Activated naive CD8-positive, alpha-beta T cell treated with anti-CD3 and anti-CD28 coated beads, Interleukin-2, amount 10 ng/mL, durations not matched to agents 7 days and 5 days (primary cell): ENCODE measurements at regions not wholly inside any gene's neighbourhood (a gene's known extent, or its start where the extent isn't known, plus 50 kb on each side); places are given as distances from the start of the nearest gene placed in this dataset.
"Not testable (repeated sequence)": the region's sequence is repeated elsewhere in the genome, so short reads cannot be mapped to it uniquely, and the experiment has no call there.

ENCODE experiments used
- ATAC-seq: fragments of 150-1000 bp; cut with Tn5 transposase; one replicate; pipeline ENCODE4 v1.10.0; 2021; ENCODE audit warnings: low read depth, moderate library complexity
- POLR2A ChIA-PET: fragments of 350-600 bp; sonication (Branson Sonifier 250); formaldehyde crosslinking; loops from one replicate; lab custom pipeline; 2021; ENCODE audit warnings: antibody characterized with exemption; lab: Charles Lee
- DNase-seq: peaks from one replicate; pipeline ENCODE4 v3.0.0; 2021
- H3K27ac Mint-ChIP-seq: one replicate; pipeline ENCODE4 v1.8.0; 2022; ENCODE audit warnings: mild to moderate bottlenecking, mixed read lengths
- H3K27me3 Mint-ChIP-seq: one replicate; pipeline ENCODE4 v1.8.0; 2022; ENCODE audit warnings: mild to moderate bottlenecking, moderate library complexity, mixed read lengths
- H3K36me3 Mint-ChIP-seq: one replicate; pipeline ENCODE4 v1.8.0; 2021; ENCODE audit warnings: mild to moderate bottlenecking, mixed read lengths
- H3K4me1 Mint-ChIP-seq: one replicate; pipeline ENCODE4 v1.8.0; 2021; ENCODE audit warnings: mixed read lengths
- H3K4me3 Mint-ChIP-seq: one replicate; pipeline ENCODE4 v1.8.0; 2022; ENCODE audit warnings: mild to moderate bottlenecking, moderate library complexity, mixed read lengths
- H3K9me3 Mint-ChIP-seq: one replicate; pipeline ENCODE4 v1.8.0; 2021; ENCODE audit warnings: mixed read lengths

GRCh38 chr9:30484690-30485089 lies 1899.8 kb upstream of the ACO1 start:
- H3K36me3 Mint-ChIP-seq: no peaks in the 10 kb centered on the region
- ATAC-seq (no peak), DNase-seq (no peak)
- H3K27ac Mint-ChIP-seq: no peak overlapping the region
- H3K4me3 Mint-ChIP-seq: no peak overlapping the region
- H3K4me1 Mint-ChIP-seq: no peaks in the 10 kb centered on the region
- no peaks in the 10 kb centered on the region for H3K9me3 Mint-ChIP-seq
- POLR2A ChIA-PET: no interaction called here
- no peaks in the 10 kb centered on the region for H3K27me3 Mint-ChIP-seq

- Mint-ChIP-seq H3K27ac (no peak overlapping the region), H3K4me1 (no peaks in the 10 kb centered on the region), H3K4me3 (no peak overlapping the region), H3K27me3 (no peaks in the 10 kb centered on the region), H3K9me3 (no peaks in the 10 kb centered on the region), H3K36me3 (no peaks in the 10 kb centered on the region)
- POLR2A ChIA-PET: no interaction called here
- DNase-seq (no peak), ATAC-seq (no peak)
These were observed 1879.9 kb upstream of the ACO1 start for GRCh38 chr9:30504502-30504905.

- Mint-ChIP-seq H3K27ac (no peak overlapping the region), H3K9me3 (no peaks in the 10 kb centered on the region), H3K4me1 (no peaks in the 10 kb centered on the region), H3K27me3 (no peaks in the 10 kb centered on the region), H3K36me3 (no peaks in the 10 kb centered on the region), H3K4me3 (no peak overlapping the region)
- no peak for ATAC-seq
- POLR2A ChIA-PET: no interaction called here
- DNase-seq: no peak
These were observed 1879.1 kb upstream of the ACO1 start for GRCh38 chr9:30505311-30505710.

GRCh38 chr9:30506749-30507148 lies 1877.7 kb upstream of the ACO1 start:
- H3K4me1 Mint-ChIP-seq: no peaks in the 10 kb centered on the region
- DNase-seq: no peak
- H3K9me3 Mint-ChIP-seq: no peaks in the 10 kb centered on the region
- no peaks in the 10 kb centered on the region for H3K36me3 Mint-ChIP-seq
- no peak overlapping the region for H3K27ac Mint-ChIP-seq
- H3K4me3 Mint-ChIP-seq: no peak overlapping the region
- ATAC-seq: no peak
- H3K27me3 Mint-ChIP-seq: no peaks in the 10 kb centered on the region
- POLR2A ChIA-PET: no interaction called here

- Mint-ChIP-seq H3K27me3 (no peaks in the 10 kb centered on the region), H3K4me3 (no peak overlapping the region), H3K9me3 (no peaks in the 10 kb centered on the region), H3K4me1 (no peaks in the 10 kb centered on the region), H3K36me3 (no peaks in the 10 kb centered on the region), H3K27ac (no peak overlapping the region)
- POLR2A ChIA-PET: no interaction called here
- no peak for ATAC-seq
- DNase-seq: no peak
These were observed 1877.3 kb upstream of the ACO1 start for GRCh38 chr9:30507166-30507565.

GRCh38 chr9:30511666-30512065 lies 1872.8 kb upstream of the ACO1 start:
- Mint-ChIP-seq H3K9me3 (no peaks in the 10 kb centered on the region), H3K27me3 (no peaks in the 10 kb centered on the region), H3K27ac (no peak overlapping the region), H3K4me3 (no peak overlapping the region), H3K36me3 (no peaks in the 10 kb centered on the region), H3K4me1 (no peaks in the 10 kb centered on the region)
- no peak for ATAC-seq
- POLR2A ChIA-PET: no interaction called here
- DNase-seq: no peak

- no peaks in the 10 kb centered on the region for H3K4me1 Mint-ChIP-seq
- no peaks in the 10 kb centered on the region for H3K27me3 Mint-ChIP-seq
- ATAC-seq (no peak), DNase-seq (no peak)
- H3K36me3 Mint-ChIP-seq: no peaks in the 10 kb centered on the region
- H3K4me3 Mint-ChIP-seq: no peak overlapping the region
- POLR2A ChIA-PET: no interaction called here
- H3K9me3 Mint-ChIP-seq: no peaks in the 10 kb centered on the region
- H3K27ac Mint-ChIP-seq: no peak overlapping the region
These were observed 1865.3 kb upstream of the ACO1 start for GRCh38 chr9:30519166-30519565.

GRCh38 chr9:30519756-30520155 lies 1864.7 kb upstream of the ACO1 start:
- Mint-ChIP-seq H3K27me3 (no peaks in the 10 kb centered on the region), H3K4me3 (no peak overlapping the region), H3K4me1 (no peaks in the 10 kb centered on the region), H3K36me3 (no peaks in the 10 kb centered on the region), H3K9me3 (no peaks in the 10 kb centered on the region), H3K27ac (no peak overlapping the region)
- ATAC-seq: no peak
- POLR2A ChIA-PET: no interaction called here
- DNase-seq: no peak

- Mint-ChIP-seq H3K36me3 (no peaks in the 10 kb centered on the region), H3K4me1 (no peaks in the 10 kb centered on the region), H3K9me3 (no peaks in the 10 kb centered on the region), H3K27ac (no peak overlapping the region), H3K27me3 (no peaks in the 10 kb centered on the region), H3K4me3 (no peak overlapping the region)
- no peak for ATAC-seq
- POLR2A ChIA-PET: no interaction called here
- no peak for DNase-seq
These were observed 1862.4 kb upstream of the ACO1 start for GRCh38 chr9:30522061-30522460.

GRCh38 chr9:30522486-30522885 lies 1862.0 kb upstream of the ACO1 start:
- ATAC-seq: no peak
- DNase-seq: no peak
- Mint-ChIP-seq H3K4me1 (no peaks in the 10 kb centered on the region), H3K27ac (no peak overlapping the region), H3K4me3 (no peak overlapping the region), H3K9me3 (no peaks in the 10 kb centered on the region), H3K36me3 (no peaks in the 10 kb centered on the region), H3K27me3 (no peaks in the 10 kb centered on the region)
- POLR2A ChIA-PET: no interaction called here

- Mint-ChIP-seq H3K36me3 (no peaks in the 10 kb centered on the region), H3K9me3 (no peaks in the 10 kb centered on the region), H3K27me3 (no peaks in the 10 kb centered on the region), H3K4me3 (no peak overlapping the region), H3K4me1 (no peaks in the 10 kb centered on the region), H3K27ac (no peak overlapping the region)
- POLR2A ChIA-PET: no interaction called here
- DNase-seq: no peak
- ATAC-seq: no peak
These were observed 1860.1 kb upstream of the ACO1 start for GRCh38 chr9:30524311-30524710.

- Mint-ChIP-seq H3K9me3 (peaks cover 4% of the 10 kb centered on the region), H3K4me1 (no peaks in the 10 kb centered on the region), H3K27ac (no peak overlapping the region), H3K4me3 (no peak overlapping the region), H3K27me3 (no peaks in the 10 kb centered on the region), H3K36me3 (no peaks in the 10 kb centered on the region)
- DNase-seq (no peak), ATAC-seq (no peak)
- POLR2A ChIA-PET: no interaction called here
These were observed 1850.0 kb upstream of the ACO1 start for GRCh38 chr9:30534455-30534854.

GRCh38 chr9:30534896-30535295 lies 1849.5 kb upstream of the ACO1 start:
- no peak for ATAC-seq
- Mint-ChIP-seq H3K36me3 (no peaks in the 10 kb centered on the region), H3K4me1 (no peaks in the 10 kb centered on the region), H3K9me3 (peaks cover 4% of the 10 kb centered on the region), H3K27ac (no peak overlapping the region), H3K27me3 (no peaks in the 10 kb centered on the region), H3K4me3 (no peak overlapping the region)
- no peak for DNase-seq
- POLR2A ChIA-PET: no interaction called here

GRCh38 chr9:30536494-30536893 lies 1847.9 kb upstream of the ACO1 start:
- H3K27me3 Mint-ChIP-seq: no peaks in the 10 kb centered on the region
- H3K27ac Mint-ChIP-seq: no peak overlapping the region
- no peaks in the 10 kb centered on the region for H3K36me3 Mint-ChIP-seq
- POLR2A ChIA-PET: no interaction called here
- peaks cover 6% of the 10 kb centered on the region for H3K9me3 Mint-ChIP-seq
- ATAC-seq (no peak), DNase-seq (no peak)
- no peaks in the 10 kb centered on the region for H3K4me1 Mint-ChIP-seq
- H3K4me3 Mint-ChIP-seq: no peak overlapping the region

- DNase-seq, H3K27ac Mint-ChIP-seq, H3K4me1 Mint-ChIP-seq, H3K4me3 Mint-ChIP-seq, H3K36me3 Mint-ChIP-seq, POLR2A ChIA-PET, H3K9me3 Mint-ChIP-seq, H3K27me3 Mint-ChIP-seq, ATAC-seq: not testable (repeated sequence)
These were observed 1844.7 kb upstream of the ACO1 start for GRCh38 chr9:30539696-30540095.
